C4-2B (cell line): ENCODE measurements at regions not wholly inside any gene's neighbourhood (a gene's known extent, or its start where the extent isn't known, plus 50 kb on each side); places are given as distances from the start of the nearest gene placed in this dataset.

Source experiments
- H3K27ac ChIP-seq: fragments of 450-650 bp; 2 replicates; pipeline ENCODE4 v1.5.1; 2017
- CTCF ChIP-seq: fragments of 450-650 bp; conservative IDR thresholded peaks from 2 replicates; pipeline ENCODE4 v1.5.1; 2017; ENCODE audit warnings: mild to moderate bottlenecking
- ZFX ChIP-seq: fragments of 450-650 bp; IDR thresholded peaks from 2 replicates; pipeline ENCODE4 v1.6.1; 2017

GRCh38 chr4:107388736-107389274 lies 331.2 kb downstream of the PAPSS1 start:
- H3K27ac ChIP-seq: no peak overlapping the region
- TF ChIP-seq ZFX: no peak
- TF ChIP-seq CTCF: no peak

GRCh38 chr4:107380836-107381438 lies 339.1 kb downstream of the PAPSS1 start:
- TF ChIP-seq ZFX: no peak
- TF ChIP-seq CTCF: peak; percentile 28
- no peak overlapping the region for H3K27ac ChIP-seq

- TF ChIP-seq ZFX (no peak), CTCF (no peak)
- no peak overlapping the region for H3K27ac ChIP-seq
Observed at GRCh38 chr4:107380190-107380589, 339.8 kb downstream of the PAPSS1 start.

- TF ChIP-seq ZFX (no peak), CTCF (0 out of 2 replicates have a peak, but pooled peaks have one; percentile 3)
- no peak overlapping the region for H3K27ac ChIP-seq
Observed at GRCh38 chr4:107379054-107379869, 340.8 kb downstream of the PAPSS1 start.

- H3K27ac ChIP-seq: no peak overlapping the region
- TF ChIP-seq CTCF: no peak
- TF ChIP-seq ZFX: no peak
Observed at GRCh38 chr4:107376293-107376692, 340.2 kb upstream of the DKK2 start.

GRCh38 chr4:107366900-107367299 lies 330.8 kb upstream of the DKK2 start:
- TF ChIP-seq CTCF (no peak), ZFX (no peak)
- no peak overlapping the region for H3K27ac ChIP-seq
